Endodermal cell (in vitro differentiated cells): ENCODE measurements at regions not wholly inside any gene's neighbourhood (a gene's known extent, or its start where the extent isn't known, plus 50 kb on each side); places are given as distances from the start of the nearest gene placed in this dataset.

Experiments used
- DNase-seq: peaks from one replicate; pipeline ENCODE4 v3.0.0-alpha.2; 2017
- H3K27ac ChIP-seq: 2 replicates; pipeline ENCODE4 v1.5.1; 2013; ENCODE audit warnings: mild to moderate bottlenecking, low read depth, low read length, moderate library complexity
- H3K27me3 ChIP-seq: 2 replicates; pipeline ENCODE4 v1.6.1; 2013; ENCODE audit warnings: mild to moderate bottlenecking, low read length, moderate library complexity; ENCODE audit not compliant: insufficient read depth, control insufficient read depth, poor library complexity, severe bottlenecking
- H3K36me3 ChIP-seq: 2 replicates; pipeline ENCODE4 v1.7.0; 2013; ENCODE audit warnings: mild to moderate bottlenecking, low read length, moderate library complexity; ENCODE audit not compliant: control insufficient read depth, insufficient read depth
- H3K4me1 ChIP-seq: one replicate; pipeline ENCODE4 v1.7.0; 2013; ENCODE audit warnings: low read length; ENCODE audit not compliant: control insufficient read depth, insufficient read depth
- H3K4me3 ChIP-seq: 2 replicates; pipeline ENCODE4 v1.5.1; 2013; ENCODE audit warnings: mild to moderate bottlenecking, low read length, moderate library complexity
- H3K9ac ChIP-seq: 2 replicates; pipeline ENCODE4 v1.6.1; 2013; ENCODE audit warnings: mild to moderate bottlenecking, low read length, moderate library complexity; ENCODE audit not compliant: poor library complexity, severe bottlenecking; ENCODE audit errors: extremely low read depth
- H3K9me3 ChIP-seq: 2 replicates; pipeline ENCODE4 v1.6.1; 2013; ENCODE audit warnings: mild to moderate bottlenecking, low read length, moderate library complexity; ENCODE audit not compliant: control insufficient read depth
- H3K27ac Mint-ChIP-seq: 2 replicates; pipeline ENCODE4 v1.8.0; 2020; ENCODE audit warnings: mixed read lengths
- H3K27me3 Mint-ChIP-seq: 2 replicates; pipeline ENCODE4 v1.8.0; 2021; ENCODE audit warnings: mild to moderate bottlenecking, mixed read lengths; ENCODE audit not compliant: insufficient read depth
- H3K36me3 Mint-ChIP-seq: 2 replicates; pipeline ENCODE4 v1.8.0; 2020; ENCODE audit warnings: low read depth, mixed read lengths
- H3K4me1 Mint-ChIP-seq: 2 replicates; pipeline ENCODE4 v1.8.0; 2020; ENCODE audit warnings: mixed read lengths
- H3K4me3 Mint-ChIP-seq: 2 replicates; pipeline ENCODE4 v1.8.0; 2020; ENCODE audit warnings: mild to moderate bottlenecking, moderate library complexity, mixed read lengths
- H3K9me3 Mint-ChIP-seq: 2 replicates; pipeline ENCODE4 v1.8.0; 2020; ENCODE audit warnings: mild to moderate bottlenecking, mixed read lengths
- WGBS, 2 experiments: methylation state at CpG; one replicate each; pipeline versions ENCODE4 v1.1.5 to v1.1.7; 2013; ENCODE audit warnings: missing lambda C conversion rate in 2 of 2, mixed read lengths in 1 of 2; ENCODE audit not compliant: insufficient coverage in 1 of 2, insufficient read length in 1 of 2; 5-methylcytosine and 5-hydroxymethylcytosine counted together
- TF ChIP-seq, protein P1 (sequence below): fragments of 200-600 bp; sonication (generic); conservative IDR thresholded peaks from 2 replicates; pipeline ENCODE4 v1.5.0; 2021; ENCODE audit warnings: antibody characterized with exemption, mild to moderate bottlenecking

DNA sequence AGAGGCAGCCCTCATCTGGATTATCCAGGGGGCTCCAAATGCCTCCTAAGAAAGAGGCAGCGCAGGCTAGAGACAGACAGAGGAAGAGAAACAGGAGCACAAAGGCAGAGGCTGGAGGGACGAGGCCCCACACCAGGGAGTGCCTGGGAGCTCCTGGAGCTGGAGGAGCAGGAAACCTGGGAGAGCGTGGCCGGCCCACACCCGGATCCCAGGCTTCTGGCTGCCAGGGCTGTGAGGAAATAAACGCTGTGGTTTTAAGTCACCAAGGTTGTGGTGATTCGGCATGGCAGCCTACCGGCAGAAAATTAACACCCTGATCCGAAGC lies 165.5 kb downstream of the OLFM1 start:
- no peaks in the 10 kb centered on the region for H3K36me3 ChIP-seq
- no peaks in the 10 kb centered on the region for H3K9me3 Mint-ChIP-seq
- H3K27me3 Mint-ChIP-seq = no peaks in the 10 kb centered on the region
- TF ChIP-seq, protein P1, sequence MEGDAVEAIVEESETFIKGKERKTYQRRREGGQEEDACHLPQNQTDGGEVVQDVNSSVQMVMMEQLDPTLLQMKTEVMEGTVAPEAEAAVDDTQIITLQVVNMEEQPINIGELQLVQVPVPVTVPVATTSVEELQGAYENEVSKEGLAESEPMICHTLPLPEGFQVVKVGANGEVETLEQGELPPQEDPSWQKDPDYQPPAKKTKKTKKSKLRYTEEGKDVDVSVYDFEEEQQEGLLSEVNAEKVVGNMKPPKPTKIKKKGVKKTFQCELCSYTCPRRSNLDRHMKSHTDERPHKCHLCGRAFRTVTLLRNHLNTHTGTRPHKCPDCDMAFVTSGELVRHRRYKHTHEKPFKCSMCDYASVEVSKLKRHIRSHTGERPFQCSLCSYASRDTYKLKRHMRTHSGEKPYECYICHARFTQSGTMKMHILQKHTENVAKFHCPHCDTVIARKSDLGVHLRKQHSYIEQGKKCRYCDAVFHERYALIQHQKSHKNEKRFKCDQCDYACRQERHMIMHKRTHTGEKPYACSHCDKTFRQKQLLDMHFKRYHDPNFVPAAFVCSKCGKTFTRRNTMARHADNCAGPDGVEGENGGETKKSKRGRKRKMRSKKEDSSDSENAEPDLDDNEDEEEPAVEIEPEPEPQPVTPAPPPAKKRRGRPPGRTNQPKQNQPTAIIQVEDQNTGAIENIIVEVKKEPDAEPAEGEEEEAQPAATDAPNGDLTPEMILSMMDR = no peak
- H3K9ac ChIP-seq = no peak overlapping the region
- H3K27ac ChIP-seq = peak overlapping the region; percentile 71
- no peaks in the 10 kb centered on the region for H3K36me3 Mint-ChIP-seq
- no peaks in the 10 kb centered on the region for H3K4me1 ChIP-seq
- H3K27me3 ChIP-seq = no peaks in the 10 kb centered on the region
- WGBS, 2 experiments = 66 to 82% methylated on average over 8 to 9 of the region's 9 CpGs
- no peak overlapping the region for H3K4me3 Mint-ChIP-seq
- H3K4me1 Mint-ChIP-seq = no peaks in the 10 kb centered on the region
- no peak overlapping the region for H3K27ac Mint-ChIP-seq
- DNase-seq = no peak
- H3K9me3 ChIP-seq = no peaks in the 10 kb centered on the region
- no peak overlapping the region for H3K4me3 ChIP-seq

DNA sequence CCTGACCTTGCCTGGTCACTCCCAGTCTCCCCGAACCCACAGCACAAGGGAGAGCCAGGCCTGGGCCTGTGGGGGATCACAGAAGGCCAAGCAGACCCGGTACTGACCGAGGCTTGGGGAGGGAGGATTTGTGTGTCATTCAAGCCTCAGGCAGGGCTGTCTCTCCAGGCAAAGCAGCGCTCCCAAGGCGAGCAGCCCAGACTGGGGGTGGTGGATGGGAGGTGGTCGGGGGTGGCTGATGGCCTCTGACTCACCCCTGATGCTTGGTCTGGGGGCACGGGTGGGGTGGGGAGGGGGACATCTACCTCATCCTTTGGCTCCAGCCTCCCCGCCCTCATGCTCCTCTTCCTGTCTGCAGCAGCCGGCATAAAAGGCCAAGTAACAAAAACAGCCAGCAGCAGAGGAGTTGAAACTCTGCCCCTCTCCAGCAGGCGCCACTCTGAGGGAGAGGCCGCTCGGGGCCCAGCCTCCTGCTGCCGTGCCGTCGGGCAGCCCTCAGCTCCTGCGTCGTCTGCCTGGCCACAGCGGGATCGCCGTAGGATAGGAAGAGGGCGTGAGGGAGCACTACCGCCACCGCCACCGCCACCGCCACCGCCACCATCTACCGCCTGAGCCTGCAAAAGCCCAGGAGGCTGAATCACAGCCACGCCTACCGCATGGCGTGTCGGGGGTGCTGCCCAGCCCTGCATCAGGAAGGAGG lies 166.0 kb downstream of the OLFM1 start:
- DNase-seq = peak; percentile 90
- Mint-ChIP-seq H3K27me3 (no peaks in the 10 kb centered on the region), H3K36me3 (no peaks in the 10 kb centered on the region), H3K4me1 (no peaks in the 10 kb centered on the region), H3K27ac (no peak overlapping the region), H3K9me3 (no peaks in the 10 kb centered on the region), H3K4me3 (no peak overlapping the region)
- no peaks in the 10 kb centered on the region for H3K27me3 ChIP-seq
- WGBS, 2 experiments = 53 to 56% methylated on average over 6 to 31 of the region's 31 CpGs
- no peaks in the 10 kb centered on the region for H3K9me3 ChIP-seq
- H3K4me1 ChIP-seq = no peaks in the 10 kb centered on the region
- peak overlapping the region; percentile 71 for H3K27ac ChIP-seq
- H3K36me3 ChIP-seq = no peaks in the 10 kb centered on the region
- no peak overlapping the region for H3K4me3 ChIP-seq
- TF ChIP-seq, protein P1 = peak; percentile 35
- no peak overlapping the region for H3K9ac ChIP-seq

DNA sequence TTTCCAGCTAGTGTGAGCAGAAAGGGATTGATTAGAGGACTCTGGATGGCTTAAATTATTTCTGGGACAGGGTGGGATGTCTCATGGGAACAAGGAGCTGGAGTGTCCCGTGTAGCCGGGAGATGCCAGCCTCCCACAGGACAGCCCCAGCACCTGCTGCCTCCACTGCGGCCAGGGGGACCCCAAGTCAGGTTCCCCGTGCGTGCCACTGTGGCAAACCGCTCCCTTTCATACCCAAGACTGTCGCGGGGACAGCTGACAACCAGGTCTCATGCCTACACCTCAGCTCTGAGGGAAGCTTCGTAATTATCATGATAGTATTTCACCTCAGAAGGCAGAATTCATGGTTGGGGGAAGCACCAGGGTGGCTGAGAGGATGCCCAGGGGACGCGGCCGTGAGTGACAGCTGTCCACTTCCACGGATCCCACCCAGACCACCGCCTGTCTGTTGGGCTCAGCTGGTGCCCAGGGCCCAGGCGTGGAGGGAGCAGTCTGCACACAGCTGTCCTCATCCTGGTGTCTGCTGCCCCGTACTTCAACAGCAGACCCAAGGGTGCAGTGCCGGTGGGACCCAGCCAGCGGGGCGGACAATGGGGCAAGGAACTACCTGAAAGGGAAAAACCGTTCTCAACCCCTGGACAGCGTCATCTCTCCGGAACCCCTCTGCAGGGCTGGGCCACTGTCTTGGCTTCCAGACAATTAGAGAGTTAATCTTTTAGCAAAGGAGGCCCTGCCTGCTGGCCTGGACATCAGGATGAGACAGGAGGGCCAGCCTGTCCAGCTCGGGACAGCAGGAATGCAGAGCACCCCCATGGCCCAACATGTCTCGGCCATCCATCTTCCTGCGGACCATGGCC lies 166.9 kb downstream of the OLFM1 start:
- H3K4me1 ChIP-seq = no peaks in the 10 kb centered on the region
- Mint-ChIP-seq H3K27me3 (no peaks in the 10 kb centered on the region), H3K36me3 (no peaks in the 10 kb centered on the region), H3K27ac (no peak overlapping the region), H3K4me3 (no peak overlapping the region), H3K9me3 (no peaks in the 10 kb centered on the region), H3K4me1 (no peaks in the 10 kb centered on the region)
- H3K27ac ChIP-seq = no peak overlapping the region
- WGBS, 2 experiments = 94% methylated on average over 22 to 25 of the region's 25 CpGs
- no peaks in the 10 kb centered on the region for H3K36me3 ChIP-seq
- H3K4me3 ChIP-seq = no peak overlapping the region
- H3K27me3 ChIP-seq = no peaks in the 10 kb centered on the region
- H3K9me3 ChIP-seq = no peaks in the 10 kb centered on the region
- TF ChIP-seq, protein P1 = no peak
- H3K9ac ChIP-seq = no peak overlapping the region
- no peak for DNase-seq
